Osteoblast (primary cell): ENCODE measurements at regions not wholly inside any gene's neighbourhood (a gene's known extent, or its start where the extent isn't known, plus 50 kb on each side); places are given as distances from the start of the nearest gene placed in this dataset.

Source experiments
- DNase-seq: peaks from one replicate; pipeline ENCODE4 v3.0.0; 2011; ENCODE audit warnings: low spot score, mixed read lengths; ENCODE audit not compliant: insufficient read length; ENCODE audit errors: missing footprints
- H2AFZ ChIP-seq: 2 replicates; pipeline ENCODE4 v1.6.0; 2011; ENCODE audit warnings: mild to moderate bottlenecking, low read length
- H3K27ac ChIP-seq: 2 replicates; pipeline ENCODE4 v1.5.1; 2011; ENCODE audit warnings: mild to moderate bottlenecking, low read depth, low read length, moderate library complexity
- H3K27me3 ChIP-seq: 2 replicates; pipeline ENCODE4 v1.6.0; 2012; ENCODE audit warnings: mild to moderate bottlenecking, control low read depth, inconsistent platforms, low read length, moderate library complexity; ENCODE audit not compliant: insufficient read depth
- H3K36me3 ChIP-seq: 2 replicates; pipeline ENCODE4 v1.5.1; 2011; ENCODE audit warnings: mild to moderate bottlenecking, low read length, control low read depth, moderate library complexity; ENCODE audit not compliant: insufficient read depth
- H3K4me1 ChIP-seq: 2 replicates; pipeline ENCODE4 v1.5.1; 2011; ENCODE audit warnings: mild to moderate bottlenecking, low read length, control low read depth, moderate library complexity; ENCODE audit not compliant: insufficient read depth
- H3K4me2 ChIP-seq: 2 replicates; pipeline ENCODE4 v1.6.0; 2011; ENCODE audit warnings: mild to moderate bottlenecking, low read length; ENCODE audit not compliant: insufficient read depth
- H3K4me3 ChIP-seq: fragments of 200-600 bp; sonication (generic); 3 replicates; pipeline ENCODE4 v1.5.1; 2012; ENCODE audit warnings: mild to moderate bottlenecking, low read length, inconsistent platforms; ENCODE audit not compliant: insufficient read depth
- H3K79me2 ChIP-seq: 2 replicates; pipeline ENCODE4 v1.6.0; 2012; ENCODE audit warnings: mild to moderate bottlenecking, low read length, control low read depth, inconsistent platforms; ENCODE audit not compliant: insufficient read depth
- H3K9me3 ChIP-seq: 2 replicates; pipeline ENCODE4 v1.5.1; 2011; ENCODE audit warnings: low read depth, low read length, control low read depth
- H4K20me1 ChIP-seq: 2 replicates; pipeline ENCODE4 v1.6.0; 2012; ENCODE audit warnings: mild to moderate bottlenecking, low read length, control low read depth; ENCODE audit not compliant: insufficient read depth
- CTCF ChIP-seq: IDR thresholded peaks from 2 replicates; pipeline ENCODE4 v1.5.1; 2011; ENCODE audit warnings: mild to moderate bottlenecking, low read depth, low read length, moderate library complexity; ENCODE audit errors: extremely low read depth

GRCh38 chr2:102086150-102086872 is 56.2 kb upstream of the IL1R1 start:
- no peaks in the 10 kb centered on the region for H4K20me1 ChIP-seq
- H3K4me1 ChIP-seq, result peaks cover 13% of the 10 kb centered on the region
- no peaks in the 10 kb centered on the region for H3K36me3 ChIP-seq
- H3K9me3 ChIP-seq, result no peaks in the 10 kb centered on the region
- DNase-seq, result no peak
- no peaks in the 10 kb centered on the region for H3K79me2 ChIP-seq
- no peaks in the 10 kb centered on the region for H3K27me3 ChIP-seq
- H2AFZ ChIP-seq, result no peak overlapping the region
- no peak overlapping the region for H3K27ac ChIP-seq
- H3K4me2 ChIP-seq, result no peak overlapping the region
- no peak for TF ChIP-seq CTCF
- no peak overlapping the region for H3K4me3 ChIP-seq

GRCh38 chr2:102091121-102091520 is 51.4 kb upstream of the IL1R1 start:
- no peaks in the 10 kb centered on the region for H3K36me3 ChIP-seq
- H3K79me2 ChIP-seq, result no peaks in the 10 kb centered on the region
- no peak overlapping the region for H3K4me2 ChIP-seq
- TF ChIP-seq CTCF, result no peak
- no peaks in the 10 kb centered on the region for H3K9me3 ChIP-seq
- no peak overlapping the region for H3K4me3 ChIP-seq
- no peak overlapping the region for H2AFZ ChIP-seq
- H3K27ac ChIP-seq, result no peak overlapping the region
- no peaks in the 10 kb centered on the region for H3K27me3 ChIP-seq
- H4K20me1 ChIP-seq, result no peaks in the 10 kb centered on the region
- DNase-seq, result no peak
- H3K4me1 ChIP-seq, result peaks cover 9% of the 10 kb centered on the region

- no peak for DNase-seq
- no peak for TF ChIP-seq CTCF
- H3K9me3 ChIP-seq, result no peaks in the 10 kb centered on the region
Observed at GRCh38 chr2:102091908-102092307, 50.6 kb upstream of the IL1R1 start.

DNA sequence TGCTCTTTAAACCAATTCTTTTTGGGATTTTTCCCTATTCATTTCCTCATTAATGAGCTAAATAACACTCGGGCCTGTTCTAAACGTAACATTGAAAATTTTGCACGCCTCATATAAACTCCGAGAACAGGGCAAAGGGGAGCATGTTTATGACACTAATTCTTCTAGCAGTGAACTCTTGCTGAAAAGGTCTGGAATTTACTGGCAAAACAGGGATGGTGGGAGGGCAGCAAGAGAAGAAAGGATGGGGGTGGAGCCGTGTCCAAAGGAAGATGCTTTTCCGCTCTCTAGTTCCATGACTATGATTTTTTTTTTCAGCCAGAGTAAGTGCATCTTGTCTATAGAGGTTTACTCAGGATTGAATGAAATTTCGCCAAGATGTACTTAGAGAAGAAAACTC is 50.0 kb upstream of the IL1R1 start:
- no peaks in the 10 kb centered on the region for H4K20me1 ChIP-seq
- peaks cover 9% of the 10 kb centered on the region for H3K4me1 ChIP-seq
- no peaks in the 10 kb centered on the region for H3K27me3 ChIP-seq
- no peak overlapping the region for H2AFZ ChIP-seq
- no peak overlapping the region for H3K27ac ChIP-seq
- no peaks in the 10 kb centered on the region for H3K36me3 ChIP-seq
- no peaks in the 10 kb centered on the region for H3K79me2 ChIP-seq
- H3K4me2 ChIP-seq, result no peak overlapping the region
- DNase-seq, result peak; percentile 19
- TF ChIP-seq CTCF, result no peak
- no peaks in the 10 kb centered on the region for H3K9me3 ChIP-seq
- H3K4me3 ChIP-seq, result no peak overlapping the region

More at GRCh38 chr2:102091908-102092307, 50.6 kb upstream of the IL1R1 start:
- Histone ChIP-seq H4K20me1 (no peaks in the 10 kb centered on the region), H3K4me3 (no peak overlapping the region), H2AFZ (no peak overlapping the region), H3K27me3 (no peaks in the 10 kb centered on the region), H3K4me1 (peaks cover 9% of the 10 kb centered on the region), H3K4me2 (no peak overlapping the region), H3K27ac (no peak overlapping the region), H3K79me2 (no peaks in the 10 kb centered on the region), H3K36me3 (no peaks in the 10 kb centered on the region)
